ENCODE measurements at regions not wholly inside any gene's neighbourhood (a gene's known extent, or its start where the extent isn't known, plus 50 kb on each side); places are given as distances from the start of the nearest gene placed in this dataset.
"Not testable (repeated sequence)": the region's sequence is repeated elsewhere in the genome, so short reads cannot be mapped to it uniquely, and the experiment has no call there.

- intact Hi-C loops (cut with DNase I), result no loop called here
- Histone ChIP-seq H3K9me3 (no peaks in the 10 kb centered on the region), H3K27ac (replicated peaks in 1 of 4) (no peak overlapping the region), H3K4me1 (no peaks in the 10 kb centered on the region), H3K36me3 (no peaks in the 10 kb centered on the region), H3K27me3 (no peaks in the 10 kb centered on the region), H3K4me3 (no peak overlapping the region)
- WGBS, result 90% methylated on average over 5 of the region's 5 CpGs
- TF ChIP-seq, protein P1, sequence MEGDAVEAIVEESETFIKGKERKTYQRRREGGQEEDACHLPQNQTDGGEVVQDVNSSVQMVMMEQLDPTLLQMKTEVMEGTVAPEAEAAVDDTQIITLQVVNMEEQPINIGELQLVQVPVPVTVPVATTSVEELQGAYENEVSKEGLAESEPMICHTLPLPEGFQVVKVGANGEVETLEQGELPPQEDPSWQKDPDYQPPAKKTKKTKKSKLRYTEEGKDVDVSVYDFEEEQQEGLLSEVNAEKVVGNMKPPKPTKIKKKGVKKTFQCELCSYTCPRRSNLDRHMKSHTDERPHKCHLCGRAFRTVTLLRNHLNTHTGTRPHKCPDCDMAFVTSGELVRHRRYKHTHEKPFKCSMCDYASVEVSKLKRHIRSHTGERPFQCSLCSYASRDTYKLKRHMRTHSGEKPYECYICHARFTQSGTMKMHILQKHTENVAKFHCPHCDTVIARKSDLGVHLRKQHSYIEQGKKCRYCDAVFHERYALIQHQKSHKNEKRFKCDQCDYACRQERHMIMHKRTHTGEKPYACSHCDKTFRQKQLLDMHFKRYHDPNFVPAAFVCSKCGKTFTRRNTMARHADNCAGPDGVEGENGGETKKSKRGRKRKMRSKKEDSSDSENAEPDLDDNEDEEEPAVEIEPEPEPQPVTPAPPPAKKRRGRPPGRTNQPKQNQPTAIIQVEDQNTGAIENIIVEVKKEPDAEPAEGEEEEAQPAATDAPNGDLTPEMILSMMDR (IDR thresholded peaks at IDR 0.05), result no peak
- TF ChIP-seq POLR2AphosphoS5 (IDR thresholded peaks at IDR 0.05) (no peak), EP300 (IDR thresholded peaks at IDR 0.05) (no peak)
- DNase-seq (ENCODE audit: extremely low spot score), result no peak
These were observed 1488.1 kb upstream of the PRR20A start for GRCh38 chr13:55652657-55653056.

DNA sequence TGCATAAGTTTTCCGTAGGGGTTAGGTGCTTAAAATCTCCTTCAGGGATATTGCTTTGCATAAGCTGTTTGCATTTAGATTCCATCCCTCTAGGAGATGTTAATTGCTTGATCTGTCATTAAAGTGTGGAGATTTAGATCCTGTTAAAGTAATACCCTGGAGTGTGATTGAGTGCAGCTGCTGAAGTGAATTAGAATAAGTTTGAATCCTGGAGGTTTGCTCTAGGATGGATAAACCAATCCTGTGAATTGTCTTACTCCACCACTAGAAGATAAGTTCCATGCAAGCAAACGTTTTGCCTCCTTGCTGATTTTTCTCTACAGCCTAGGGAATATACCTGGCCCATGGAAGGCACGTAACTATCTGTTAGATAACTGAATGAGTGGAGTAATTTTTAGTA, 1487.2 kb upstream of the PRR20A start:
- Histone ChIP-seq H3K9me3 (no peaks in the 10 kb centered on the region), H3K27ac (replicated peaks in 1 of 4) (no peak overlapping the region), H3K36me3 (no peaks in the 10 kb centered on the region), H3K4me1 (no peaks in the 10 kb centered on the region), H3K27me3 (no peaks in the 10 kb centered on the region), H3K4me3 (no peak overlapping the region)
- no peak for DNase-seq (ENCODE audit: extremely low spot score)
- WGBS, result 39% methylated on average over 3 of the region's 3 CpGs
- TF ChIP-seq, protein P1 (IDR thresholded peaks at IDR 0.05), result no peak
- no peak for TF ChIP-seq EP300 (IDR thresholded peaks at IDR 0.05)
- no peak for TF ChIP-seq POLR2AphosphoS5 (IDR thresholded peaks at IDR 0.05)
- TF ChIP-seq POLR2A (IDR thresholded peaks at IDR 0.05; ENCODE audit: low read depth), result no peak
- intact Hi-C loops (cut with DNase I), result no loop called here

DNA sequence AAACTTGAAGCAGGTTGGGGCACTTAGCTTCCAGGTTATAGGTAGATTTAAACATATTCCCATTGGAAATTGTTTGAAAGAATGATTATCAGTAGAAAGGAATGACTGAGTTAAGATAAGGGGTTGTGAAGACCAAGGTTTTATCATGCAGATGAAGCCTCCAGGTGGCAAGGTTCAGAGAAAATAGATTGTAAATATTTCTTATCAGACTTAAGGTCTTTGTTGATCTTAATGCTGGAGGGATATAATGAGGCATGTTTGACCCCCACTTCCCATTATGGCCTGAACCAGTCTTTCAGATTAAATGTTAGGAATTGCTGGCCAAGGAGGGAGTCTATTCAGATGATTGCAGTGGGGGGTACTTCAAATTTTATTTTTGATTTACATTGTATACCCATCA, 1486.5 kb upstream of the PRR20A start:
- Histone ChIP-seq H3K36me3 (no peaks in the 10 kb centered on the region), H3K27ac (replicated peaks in 1 of 4) (no peak overlapping the region), H3K27me3 (no peaks in the 10 kb centered on the region), H3K4me3 (no peak overlapping the region), H3K4me1 (no peaks in the 10 kb centered on the region), H3K9me3 (no peaks in the 10 kb centered on the region)
- DNase-seq (ENCODE audit: extremely low spot score), result no peak
- TF ChIP-seq EP300 (IDR thresholded peaks at IDR 0.05), result no peak
- no peak for TF ChIP-seq POLR2AphosphoS5 (IDR thresholded peaks at IDR 0.05)
- TF ChIP-seq POLR2A (IDR thresholded peaks at IDR 0.05; ENCODE audit: low read depth), result no peak
- TF ChIP-seq, protein P1 (IDR thresholded peaks at IDR 0.05), result no peak
- intact Hi-C loops (cut with DNase I), result no loop called here

DNA sequence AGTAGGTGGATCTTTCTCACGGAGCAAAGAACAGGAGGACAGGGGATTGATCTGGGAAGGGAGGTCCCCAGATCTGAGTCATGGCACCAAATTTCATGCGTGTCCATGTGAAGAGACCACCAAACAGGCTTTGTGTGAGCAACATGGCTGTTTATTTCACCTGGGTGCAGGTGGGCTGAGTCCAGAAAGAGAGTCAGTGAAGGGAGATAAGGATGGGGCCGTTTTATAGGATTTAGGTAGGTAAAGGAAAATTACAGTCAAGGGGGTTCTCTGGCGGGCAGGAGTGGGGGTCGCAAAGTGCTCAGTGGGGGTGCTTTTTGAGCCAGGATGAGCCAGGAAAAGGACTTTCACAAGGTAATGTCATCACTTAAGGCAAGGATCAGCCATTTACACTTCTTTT, 1480.5 kb upstream of the PRR20A start:
- H3K27ac ChIP-seq (replicated peaks in 1 of 4); H3K4me1 ChIP-seq; DNase-seq (ENCODE audit: extremely low spot score); intact Hi-C loops (cut with DNase I); H3K27me3 ChIP-seq; H3K4me3 ChIP-seq; H3K9me3 ChIP-seq; H3K36me3 ChIP-seq: not testable (repeated sequence)
- 72% methylated on average over 5 of the region's 5 CpGs for WGBS

DNA sequence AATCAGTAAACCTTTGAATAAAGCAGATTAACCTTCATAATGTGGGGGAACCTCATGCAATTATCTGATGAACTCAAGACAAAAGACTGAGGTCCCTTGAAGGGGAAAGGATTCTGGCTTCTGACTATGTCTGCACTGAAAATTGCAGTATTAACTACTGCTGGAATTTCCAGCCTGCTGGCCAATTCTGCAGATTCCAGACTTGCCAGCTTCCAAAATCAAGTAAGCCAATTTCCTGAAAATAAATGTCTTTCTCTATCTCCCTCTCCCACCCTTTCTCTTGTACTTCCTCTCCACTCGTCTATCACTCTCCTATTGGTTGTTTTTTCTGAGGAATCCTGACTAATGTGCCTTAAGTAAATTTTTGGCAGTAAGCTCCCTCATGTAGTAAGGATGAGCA, 1479.9 kb upstream of the PRR20A start:
- H3K4me1 ChIP-seq, result no peaks in the 10 kb centered on the region
- no peaks in the 10 kb centered on the region for H3K36me3 ChIP-seq
- H3K4me3 ChIP-seq, result no peak overlapping the region
- H3K9me3 ChIP-seq, result no peaks in the 10 kb centered on the region
- DNase-seq (ENCODE audit: extremely low spot score), result no peak
- H3K27me3 ChIP-seq, result no peaks in the 10 kb centered on the region
- TF ChIP-seq POLR2A (IDR thresholded peaks at IDR 0.05; ENCODE audit: low read depth) (no peak), POLR2AphosphoS5 (IDR thresholded peaks at IDR 0.05) (no peak), EP300 (IDR thresholded peaks at IDR 0.05) (no peak)
- TF ChIP-seq, protein P1 (IDR thresholded peaks at IDR 0.05), result no peak
- intact Hi-C loops (cut with DNase I), result no loop called here
- 35% methylated on average over 1 of the region's 1 CpG for WGBS
- H3K27ac ChIP-seq (replicated peaks in 1 of 4), result no peak overlapping the region

Data from esophagus muscularis mucosa (tissue), 4 donors.